GM18508 (cell line): ENCODE measurements at regions not wholly inside any gene's neighbourhood (a gene's known extent, or its start where the extent isn't known, plus 50 kb on each side); places are given as distances from the start of the nearest gene placed in this dataset.
"Not testable (repeated sequence)": the region's sequence is repeated elsewhere in the genome, so short reads cannot be mapped to it uniquely, and the experiment has no call there.

ENCODE experiments used
- ATAC-seq: cut with Tn5 transposase; IDR thresholded peaks from one replicate; pipeline ENCODE4 v1.9.1; 2021; ENCODE audit warnings: moderate number of reproducible peaks; ENCODE audit not compliant: insufficient read depth, unreplicated experiment

DNA sequence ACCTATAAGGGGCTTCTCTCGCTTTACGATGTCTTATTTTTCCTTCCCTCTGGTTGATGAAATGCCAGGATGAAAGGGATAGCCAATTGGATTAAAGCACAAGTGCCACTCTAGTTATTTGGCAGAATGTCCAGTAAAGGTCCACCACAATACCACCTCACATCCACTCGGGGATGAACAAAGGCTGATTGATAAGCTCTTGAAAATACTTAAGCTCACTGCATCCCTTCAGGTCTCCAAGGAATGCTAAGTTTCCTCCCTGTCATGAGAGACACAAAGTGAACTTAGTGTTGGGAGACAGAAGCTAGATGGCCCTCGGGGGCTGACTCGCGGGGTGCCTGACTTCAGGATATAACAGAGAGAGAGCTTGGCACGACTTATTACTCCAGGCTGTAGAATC lies 185.9 kb upstream of the ZNF644 start:
- ATAC-seq = not testable (repeated sequence)

DNA sequence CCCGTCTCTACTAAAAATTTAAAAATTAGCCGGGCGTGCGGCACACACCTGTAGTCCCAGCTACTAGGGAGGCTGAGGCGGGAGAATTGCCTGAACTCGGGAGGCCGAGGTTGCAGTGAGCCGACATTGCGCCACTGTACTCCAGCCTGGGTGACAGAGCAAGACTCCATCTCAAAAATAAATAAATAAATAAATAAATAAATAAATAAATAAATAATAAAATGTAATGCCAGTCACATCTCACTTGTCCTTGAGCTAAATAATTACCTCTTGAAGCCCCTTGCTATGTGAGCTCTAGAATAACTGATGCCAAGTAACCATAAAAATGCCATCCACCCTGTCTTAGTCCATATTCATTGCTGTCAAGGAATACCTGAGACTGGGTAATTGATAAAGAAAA lies 182.3 kb upstream of the ZNF644 start:
- ATAC-seq = not testable (repeated sequence)

GRCh38 chr1:91201694-91202093 lies 179.9 kb upstream of the ZNF644 start:
- ATAC-seq = no peak

DNA sequence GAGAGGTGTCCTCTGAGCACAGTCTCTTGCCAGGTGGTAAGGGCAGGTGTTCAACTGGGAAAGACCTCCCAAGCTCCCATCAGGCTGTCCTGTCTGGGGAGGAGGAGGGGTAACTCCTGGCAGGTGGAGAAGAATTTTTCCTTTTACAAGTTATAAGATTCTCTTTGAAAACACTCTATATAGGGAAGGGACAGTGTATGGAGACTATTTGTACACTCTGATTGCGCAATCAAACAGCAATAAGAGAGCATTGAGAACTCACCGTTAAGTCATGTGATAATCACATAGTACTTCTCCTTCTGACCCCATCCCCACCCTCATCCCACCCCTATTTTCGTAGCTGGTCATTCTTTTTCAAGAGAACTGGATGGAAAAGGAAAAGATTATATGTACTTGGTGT lies 179.3 kb upstream of the ZNF644 start:
- no peak for ATAC-seq

DNA sequence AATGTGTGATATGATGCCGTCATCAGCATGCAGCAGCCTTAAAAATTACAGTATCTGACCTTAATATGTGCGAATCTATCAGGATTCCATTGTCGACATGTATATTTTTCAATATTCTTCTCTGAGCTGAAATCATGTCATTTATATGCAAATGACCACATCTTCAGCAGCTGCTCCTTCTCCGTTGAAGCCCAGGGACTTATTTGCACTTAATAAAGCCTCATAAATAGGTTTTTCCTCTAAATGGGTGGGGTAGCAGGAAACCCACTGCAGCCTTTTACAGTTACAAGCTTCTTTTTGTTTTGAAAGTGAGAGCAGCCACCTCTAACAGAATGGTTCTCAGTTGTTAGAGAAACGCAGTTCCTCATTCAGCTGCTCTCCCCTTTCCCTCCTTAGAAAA lies 178.8 kb upstream of the ZNF644 start:
- no peak for ATAC-seq

- no peak for ATAC-seq
Observed at GRCh38 chr1:91199988-91200387, 178.2 kb upstream of the ZNF644 start.

DNA sequence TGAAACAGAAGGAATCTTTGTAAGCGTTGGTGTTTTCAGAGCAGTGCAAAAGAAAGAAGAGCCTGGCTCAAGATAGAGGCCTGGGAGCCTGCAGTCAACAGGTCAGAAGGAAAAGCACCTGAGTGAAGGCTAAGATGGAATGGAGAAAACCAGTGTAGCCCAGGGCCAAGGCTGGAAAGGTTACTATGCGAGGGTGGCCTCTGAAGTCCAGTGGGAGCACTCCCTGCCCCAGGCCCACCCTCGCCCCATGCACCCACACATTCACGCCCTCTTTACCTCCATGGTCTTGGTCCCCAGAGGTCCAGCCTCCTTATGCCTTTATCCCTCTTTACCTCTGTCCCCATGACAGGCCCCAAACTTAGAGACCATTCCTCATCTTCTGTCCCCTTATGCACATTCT lies 169.2 kb upstream of the ZNF644 start:
- no peak for ATAC-seq

DNA sequence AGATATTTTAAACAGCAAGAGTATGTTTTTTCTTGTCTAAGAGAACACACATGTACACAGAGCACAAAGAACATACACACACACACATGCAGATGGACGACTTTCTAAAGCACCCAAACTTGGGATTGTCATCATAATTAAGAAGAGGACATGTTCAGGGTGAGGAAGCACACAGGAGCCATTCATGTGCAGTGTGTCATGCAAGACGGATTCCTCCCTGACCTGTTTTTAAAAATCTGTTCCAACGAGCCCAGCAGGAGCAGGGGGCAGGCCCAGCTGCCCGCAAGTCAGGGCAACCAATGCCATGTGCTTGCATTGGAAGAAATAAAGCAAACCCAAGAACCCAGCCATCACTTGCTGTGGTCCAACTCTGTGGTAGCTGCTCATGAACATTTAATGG lies 167.3 kb upstream of the ZNF644 start:
- no peak for ATAC-seq

DNA sequence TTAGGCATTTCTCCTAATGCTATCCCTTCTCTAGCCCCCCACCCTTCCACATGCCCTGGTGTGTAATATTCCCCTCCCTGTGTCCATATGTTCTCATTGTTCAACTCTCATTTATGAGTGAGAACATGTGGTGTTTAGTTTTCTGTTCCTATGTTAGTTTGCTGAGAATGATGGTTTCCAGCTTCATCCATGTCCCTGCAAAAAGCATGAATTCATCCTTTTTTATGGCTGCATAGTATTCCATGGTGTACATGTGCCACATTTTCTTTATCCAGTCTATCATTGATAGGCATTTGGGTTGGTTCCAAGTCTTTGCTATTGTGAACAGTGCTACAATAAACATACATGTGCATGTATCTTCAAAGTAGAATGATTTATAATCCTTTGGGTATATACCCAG lies 161.0 kb upstream of the ZNF644 start:
- ATAC-seq = not testable (repeated sequence)

- ATAC-seq = no peak
Observed at GRCh38 chr1:91176250-91176649, 154.4 kb upstream of the ZNF644 start.

GRCh38 chr1:91174734-91175133 lies 152.9 kb upstream of the ZNF644 start:
- ATAC-seq = no peak

GRCh38 chr1:91173346-91173890 lies 151.6 kb upstream of the ZNF644 start:
- no peak for ATAC-seq

DNA sequence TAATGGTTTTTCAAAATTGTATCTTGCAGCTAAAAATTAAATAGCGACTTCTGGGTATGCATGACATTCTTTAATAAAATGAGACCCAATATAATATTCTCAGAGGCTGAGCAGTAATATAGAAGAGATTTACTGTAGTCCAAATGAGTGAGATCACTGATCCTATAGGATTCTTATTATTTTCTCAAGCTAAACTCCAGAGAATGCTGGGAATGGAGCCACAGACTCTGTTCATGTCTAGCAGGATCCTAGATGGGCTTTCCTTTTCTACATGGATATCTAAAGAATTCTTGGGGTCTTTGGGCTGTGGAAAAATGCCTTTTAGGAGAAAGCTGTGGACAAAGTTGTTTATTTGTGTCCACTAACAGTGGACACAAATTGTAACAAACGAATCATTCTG lies 150.7 kb upstream of the ZNF644 start:
- no peak for ATAC-seq

- no peak for ATAC-seq
Observed at GRCh38 chr1:91171898-91172297, 150.1 kb upstream of the ZNF644 start.

GRCh38 chr1:91170571-91170970 lies 148.7 kb upstream of the ZNF644 start:
- no peak for ATAC-seq

DNA sequence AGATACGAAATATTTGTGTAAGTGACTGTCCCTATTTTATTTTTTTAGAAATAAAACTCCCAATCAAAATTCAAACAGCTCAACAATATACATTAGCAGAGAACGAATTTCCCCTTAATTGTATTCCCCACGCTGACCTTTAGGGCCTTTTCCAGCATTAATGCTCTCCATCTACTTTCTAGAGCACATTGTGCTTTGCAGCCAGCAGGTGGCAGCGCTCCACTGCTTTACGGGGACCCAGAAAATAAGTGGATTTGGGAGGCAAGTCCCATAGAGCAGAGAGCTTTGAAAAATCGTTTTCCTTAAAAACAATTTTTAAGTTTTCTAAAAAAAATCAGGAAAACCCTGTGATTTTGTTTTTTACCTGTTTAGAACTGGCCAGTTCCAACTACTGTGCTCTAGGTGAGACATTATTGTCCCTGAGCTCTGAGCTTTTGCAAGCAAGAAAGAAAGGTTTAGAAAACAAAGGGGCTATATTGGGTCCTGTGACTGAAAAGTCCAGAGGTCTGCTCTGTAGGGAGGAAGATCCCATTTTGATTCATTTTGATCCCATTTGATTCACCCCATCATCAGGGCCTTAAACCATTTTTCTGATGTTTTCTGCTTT lies 144.4 kb upstream of the ZNF644 start:
- no peak for ATAC-seq

DNA sequence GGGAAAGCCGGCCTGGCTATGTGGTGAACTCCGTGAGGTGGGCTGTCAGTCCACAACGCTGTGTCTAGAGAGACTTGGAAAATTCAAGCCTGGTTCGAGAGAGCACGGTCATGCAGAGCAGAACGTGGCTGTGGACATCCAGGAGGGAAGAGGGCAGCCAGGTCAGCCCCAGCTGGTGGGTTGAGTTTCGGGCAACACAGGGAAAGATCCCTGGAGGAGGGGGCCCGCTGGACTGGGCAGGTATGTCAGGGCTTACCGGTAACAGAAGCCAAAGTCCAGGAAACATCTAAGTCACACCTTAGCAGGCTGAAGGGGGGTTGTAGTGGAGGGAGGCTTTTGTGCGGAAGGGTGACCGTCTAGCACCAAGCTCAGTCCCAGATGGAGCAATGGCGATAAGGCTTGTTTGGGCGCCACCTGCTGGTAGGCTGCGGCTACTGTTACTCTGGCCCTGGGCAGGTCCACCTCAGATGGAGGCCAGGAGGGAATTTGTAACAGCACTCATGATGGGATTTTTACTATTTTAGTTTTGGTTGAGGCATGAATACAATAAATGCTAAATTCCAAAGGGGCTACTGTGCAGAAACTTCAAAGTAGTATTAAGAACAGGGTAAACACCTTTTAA lies 143.3 kb upstream of the ZNF644 start:
- peak; percentile 95 for ATAC-seq

DNA sequence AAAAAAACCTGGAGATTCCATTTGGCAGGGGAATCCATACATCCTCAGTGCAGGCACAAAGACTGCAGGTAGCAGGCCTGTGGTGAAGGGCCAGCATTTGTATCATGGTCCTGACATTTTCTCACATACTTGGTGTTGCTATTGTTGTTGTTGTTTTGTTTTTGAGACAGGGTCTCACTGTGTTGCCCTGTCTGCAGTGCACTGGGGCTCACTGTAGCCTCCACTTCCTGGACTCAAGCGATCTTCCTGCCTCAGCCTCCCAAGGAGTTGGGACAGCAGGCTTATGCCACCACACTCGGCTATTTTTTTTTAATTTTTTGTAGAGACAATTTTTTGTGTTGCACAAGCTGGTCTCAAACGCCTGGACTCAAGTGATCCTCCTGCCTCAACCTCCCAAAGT lies 140.8 kb upstream of the ZNF644 start:
- ATAC-seq = no peak

DNA sequence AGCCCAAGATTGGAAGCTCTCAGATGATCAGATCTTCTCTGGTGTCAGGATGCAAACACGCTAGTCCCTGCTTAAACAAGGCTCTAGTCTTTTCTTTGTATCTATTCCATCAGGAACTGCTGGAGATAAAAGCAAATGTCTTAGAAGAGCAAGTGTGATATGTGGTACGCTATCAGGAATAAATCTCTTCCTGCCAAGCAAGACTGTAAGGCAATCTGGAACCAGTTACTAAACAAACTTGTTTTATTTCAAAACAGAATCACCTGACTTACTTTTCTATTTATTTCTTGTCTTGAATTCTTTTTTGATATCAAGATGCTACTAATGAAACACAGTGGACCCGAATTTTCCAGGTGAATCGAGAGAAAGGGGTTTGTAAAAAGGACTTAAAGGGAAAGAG lies 139.9 kb upstream of the ZNF644 start:
- no peak for ATAC-seq

DNA sequence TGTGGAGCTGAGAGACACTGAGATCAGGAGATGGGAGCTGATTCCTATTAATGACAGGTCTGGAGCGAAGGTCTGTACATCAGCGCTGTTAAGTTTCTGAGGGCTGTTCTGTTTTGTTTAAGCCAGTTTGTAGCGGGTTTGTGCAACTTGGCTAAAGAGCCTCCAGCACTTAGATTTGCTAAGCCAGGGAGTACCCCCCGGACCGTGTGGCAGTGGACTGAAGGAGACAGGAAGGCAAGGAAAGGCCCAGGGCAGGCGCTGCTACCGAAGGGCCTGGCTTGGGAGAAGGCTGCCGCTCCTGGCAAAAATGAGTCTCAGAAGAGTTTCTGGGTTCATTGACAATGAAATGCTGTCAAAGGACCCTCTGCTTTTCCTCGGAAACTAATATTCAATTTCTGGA lies 139.3 kb upstream of the ZNF644 start:
- no peak for ATAC-seq

DNA sequence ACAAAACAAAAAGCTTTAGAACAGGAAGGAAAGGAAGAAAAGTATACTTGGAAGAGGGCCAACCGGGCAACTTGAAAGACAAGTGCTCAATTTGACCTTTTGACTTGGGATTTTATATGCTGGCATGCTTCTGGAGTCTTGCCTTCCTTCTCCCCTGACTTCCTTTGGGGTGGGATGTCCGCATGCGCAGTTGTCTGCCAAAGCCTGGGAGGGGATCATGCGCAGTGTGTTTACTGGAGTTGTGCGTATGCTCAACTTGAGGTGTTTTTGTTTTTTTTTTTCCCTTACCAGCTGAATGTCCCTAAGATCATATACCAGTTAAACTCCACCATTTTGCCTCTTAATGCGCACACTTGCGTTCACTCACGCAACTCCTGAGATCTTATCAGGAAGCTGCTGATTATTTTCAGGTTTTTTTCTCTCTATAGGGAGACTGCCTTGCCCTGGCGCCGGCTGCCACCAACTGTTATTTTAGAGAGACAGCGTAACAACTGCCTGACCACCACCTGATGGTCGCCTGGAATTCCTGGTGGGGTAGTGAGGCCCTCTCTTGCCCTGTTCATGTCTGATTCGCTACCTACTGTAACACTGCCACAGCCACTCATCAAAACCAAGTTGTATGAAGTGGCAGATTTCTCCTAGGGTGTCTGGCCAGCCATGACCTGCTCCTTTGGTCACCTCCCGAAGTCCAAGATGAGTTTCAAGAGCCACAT lies 138.7 kb upstream of the ZNF644 start:
- ATAC-seq = no peak

GRCh38 chr1:91153341-91153740 lies 131.5 kb upstream of the ZNF644 start:
- no peak for ATAC-seq
